Ishikawa (cell line): ENCODE measurements at regions not wholly inside any gene's neighbourhood (a gene's known extent, or its start where the extent isn't known, plus 50 kb on each side); places are given as distances from the start of the nearest gene placed in this dataset.

Source experiments
- CEBPB ChIP-seq: IDR thresholded peaks from 2 replicates; pipeline ENCODE4 v1.6.1; 2012
- CREB1 ChIP-seq: IDR thresholded peaks from 2 replicates; pipeline ENCODE4 v1.6.1; 2012; ENCODE audit warnings: low read depth
- EGR1 ChIP-seq: IDR thresholded peaks from 2 replicates; pipeline ENCODE4 v1.6.1; 2012
- EP300 ChIP-seq: IDR thresholded peaks from 2 replicates; pipeline ENCODE4 v1.6.1; 2012; ENCODE audit warnings: borderline replicate concordance
- FOXM1 ChIP-seq: IDR thresholded peaks from 2 replicates; pipeline ENCODE4 v1.6.1; 2012; ENCODE audit warnings: low read depth, borderline replicate concordance
- NFIC ChIP-seq: IDR thresholded peaks from 2 replicates; pipeline ENCODE4 v1.6.1; 2012
- RAD21 ChIP-seq: IDR thresholded peaks from 2 replicates; pipeline ENCODE4 v1.6.1; 2012; ENCODE audit warnings: low read depth
- TAF1 ChIP-seq: IDR thresholded peaks from 2 replicates; pipeline ENCODE4 v1.6.1; 2012; ENCODE audit warnings: low read depth, mild to moderate bottlenecking
- TCF12 ChIP-seq: IDR thresholded peaks from 2 replicates; pipeline ENCODE4 v1.6.1; 2012; ENCODE audit warnings: low read depth
- TEAD4 ChIP-seq: IDR thresholded peaks from 2 replicates; pipeline ENCODE4 v1.6.1; 2012
- YY1 ChIP-seq: IDR thresholded peaks from 2 replicates; pipeline ENCODE4 v1.6.1; 2012; ENCODE audit warnings: low read depth
- ZBTB7A ChIP-seq: IDR thresholded peaks from 2 replicates; pipeline ENCODE4 v1.6.1; 2012; ENCODE audit warnings: low read depth
- TF ChIP-seq, protein P1 (sequence below): IDR thresholded peaks from 2 replicates; pipeline ENCODE4 v1.6.1; 2012
- TF ChIP-seq, protein P2 (sequence below): IDR thresholded peaks from 2 replicates; pipeline ENCODE4 v1.6.1; 2012; ENCODE audit warnings: low read depth, mild to moderate bottlenecking
- TF ChIP-seq, protein P3 (sequence below): IDR thresholded peaks from 2 replicates; pipeline ENCODE4 v1.6.1; 2012

DNA sequence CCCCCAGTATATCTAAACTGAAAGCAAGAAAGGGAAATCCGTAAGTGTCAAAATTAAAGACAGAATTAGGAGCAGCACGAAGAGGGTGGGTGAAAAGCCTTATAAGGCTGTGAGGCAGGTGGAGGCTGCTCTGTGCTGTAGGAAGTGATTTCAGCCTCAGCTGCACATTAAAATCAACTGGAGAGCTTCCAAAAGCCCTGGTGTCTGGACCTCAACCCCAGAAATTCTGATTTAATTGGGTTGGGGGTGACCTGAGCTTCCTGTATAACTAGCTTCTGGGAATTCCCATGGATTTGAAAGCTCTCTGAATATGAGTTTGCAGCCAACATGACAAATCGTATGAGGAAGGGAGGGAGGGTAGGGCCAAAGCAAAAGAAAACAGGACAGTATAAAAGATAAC, 242.4 kb upstream of the TMTC4 start:
- TF ChIP-seq, protein P1, sequence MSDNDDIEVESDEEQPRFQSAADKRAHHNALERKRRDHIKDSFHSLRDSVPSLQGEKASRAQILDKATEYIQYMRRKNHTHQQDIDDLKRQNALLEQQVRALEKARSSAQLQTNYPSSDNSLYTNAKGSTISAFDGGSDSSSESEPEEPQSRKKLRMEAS: no peak
- no peak for TF ChIP-seq CREB1
- TF ChIP-seq CEBPB: no peak
- TF ChIP-seq TCF12: no peak
- TF ChIP-seq NFIC: no peak
- TF ChIP-seq, protein P2, sequence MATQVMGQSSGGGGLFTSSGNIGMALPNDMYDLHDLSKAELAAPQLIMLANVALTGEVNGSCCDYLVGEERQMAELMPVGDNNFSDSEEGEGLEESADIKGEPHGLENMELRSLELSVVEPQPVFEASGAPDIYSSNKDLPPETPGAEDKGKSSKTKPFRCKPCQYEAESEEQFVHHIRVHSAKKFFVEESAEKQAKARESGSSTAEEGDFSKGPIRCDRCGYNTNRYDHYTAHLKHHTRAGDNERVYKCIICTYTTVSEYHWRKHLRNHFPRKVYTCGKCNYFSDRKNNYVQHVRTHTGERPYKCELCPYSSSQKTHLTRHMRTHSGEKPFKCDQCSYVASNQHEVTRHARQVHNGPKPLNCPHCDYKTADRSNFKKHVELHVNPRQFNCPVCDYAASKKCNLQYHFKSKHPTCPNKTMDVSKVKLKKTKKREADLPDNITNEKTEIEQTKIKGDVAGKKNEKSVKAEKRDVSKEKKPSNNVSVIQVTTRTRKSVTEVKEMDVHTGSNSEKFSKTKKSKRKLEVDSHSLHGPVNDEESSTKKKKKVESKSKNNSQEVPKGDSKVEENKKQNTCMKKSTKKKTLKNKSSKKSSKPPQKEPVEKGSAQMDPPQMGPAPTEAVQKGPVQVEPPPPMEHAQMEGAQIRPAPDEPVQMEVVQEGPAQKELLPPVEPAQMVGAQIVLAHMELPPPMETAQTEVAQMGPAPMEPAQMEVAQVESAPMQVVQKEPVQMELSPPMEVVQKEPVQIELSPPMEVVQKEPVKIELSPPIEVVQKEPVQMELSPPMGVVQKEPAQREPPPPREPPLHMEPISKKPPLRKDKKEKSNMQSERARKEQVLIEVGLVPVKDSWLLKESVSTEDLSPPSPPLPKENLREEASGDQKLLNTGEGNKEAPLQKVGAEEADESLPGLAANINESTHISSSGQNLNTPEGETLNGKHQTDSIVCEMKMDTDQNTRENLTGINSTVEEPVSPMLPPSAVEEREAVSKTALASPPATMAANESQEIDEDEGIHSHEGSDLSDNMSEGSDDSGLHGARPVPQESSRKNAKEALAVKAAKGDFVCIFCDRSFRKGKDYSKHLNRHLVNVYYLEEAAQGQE: no peak
- no peak for TF ChIP-seq FOXM1
- no peak for TF ChIP-seq RAD21
- TF ChIP-seq TEAD4: no peak

DNA sequence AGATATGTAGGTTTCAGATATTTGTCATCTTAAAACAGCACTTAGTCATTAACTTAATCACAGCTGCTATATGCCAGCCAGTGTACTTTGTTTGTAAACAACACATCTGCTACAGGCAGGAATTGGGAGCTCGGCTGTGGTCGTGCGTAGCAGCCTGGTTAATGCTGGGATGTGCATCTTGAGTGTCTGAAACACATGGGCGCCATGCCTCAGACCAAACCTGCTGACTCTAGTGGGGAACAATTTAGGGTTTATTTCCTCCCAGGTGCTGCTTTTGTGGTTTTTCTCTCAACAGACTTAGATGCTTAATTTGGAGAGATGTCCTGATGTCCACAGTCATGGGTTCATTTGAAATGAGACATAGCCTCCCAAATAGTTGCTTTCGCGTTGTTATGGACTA, 238.5 kb upstream of the TMTC4 start:
- TF ChIP-seq, protein P2: no peak
- TF ChIP-seq CREB1 (no peak), NFIC (no peak), YY1 (no peak), TCF12 (no peak), ZBTB7A (no peak), EGR1 (no peak), TAF1 (no peak), CEBPB (no peak), FOXM1 (no peak), TEAD4 (no peak), EP300 (no peak), RAD21 (no peak)
- TF ChIP-seq, protein P1: no peak
- TF ChIP-seq, protein P3, sequence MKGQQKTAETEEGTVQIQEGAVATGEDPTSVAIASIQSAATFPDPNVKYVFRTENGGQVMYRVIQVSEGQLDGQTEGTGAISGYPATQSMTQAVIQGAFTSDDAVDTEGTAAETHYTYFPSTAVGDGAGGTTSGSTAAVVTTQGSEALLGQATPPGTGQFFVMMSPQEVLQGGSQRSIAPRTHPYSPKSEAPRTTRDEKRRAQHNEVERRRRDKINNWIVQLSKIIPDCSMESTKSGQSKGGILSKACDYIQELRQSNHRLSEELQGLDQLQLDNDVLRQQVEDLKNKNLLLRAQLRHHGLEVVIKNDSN: no peak

DNA sequence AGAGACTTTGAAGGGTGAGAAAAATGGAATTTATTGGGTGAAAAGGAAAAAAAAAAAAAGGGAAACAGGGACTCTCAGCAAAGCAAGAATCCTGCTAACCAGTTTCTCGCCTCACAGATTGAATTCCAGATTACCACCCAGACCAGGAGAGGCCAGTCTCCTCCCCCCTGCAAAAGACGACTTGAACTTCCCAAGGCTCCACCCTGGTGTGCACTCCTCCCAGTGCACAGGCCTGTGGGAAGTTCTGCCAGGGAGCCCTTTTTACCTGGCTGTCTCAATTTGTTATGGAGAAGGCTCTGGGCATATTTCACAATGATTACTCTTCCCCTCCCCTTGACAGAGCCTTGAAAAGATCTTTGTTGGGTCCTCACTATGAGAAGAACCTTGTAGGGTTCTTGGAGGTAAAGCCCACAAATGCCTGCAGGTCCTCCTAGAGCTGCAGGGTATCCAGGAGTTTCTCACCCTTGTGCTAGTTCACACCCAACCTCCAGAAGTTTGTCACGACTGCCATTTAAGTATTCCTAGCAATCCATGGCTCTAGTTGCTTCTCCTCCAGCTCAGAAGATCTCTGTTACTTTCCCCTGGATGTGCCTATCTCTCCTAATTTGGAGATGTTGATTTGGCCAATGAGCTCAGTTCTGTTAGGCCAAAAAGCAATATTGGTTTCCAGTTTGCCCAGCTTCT, 229.8 kb upstream of the TMTC4 start:
- TF ChIP-seq, protein P1: no peak
- TF ChIP-seq, protein P3: no peak
- no peak for TF ChIP-seq YY1
- TF ChIP-seq, protein P2: no peak

DNA sequence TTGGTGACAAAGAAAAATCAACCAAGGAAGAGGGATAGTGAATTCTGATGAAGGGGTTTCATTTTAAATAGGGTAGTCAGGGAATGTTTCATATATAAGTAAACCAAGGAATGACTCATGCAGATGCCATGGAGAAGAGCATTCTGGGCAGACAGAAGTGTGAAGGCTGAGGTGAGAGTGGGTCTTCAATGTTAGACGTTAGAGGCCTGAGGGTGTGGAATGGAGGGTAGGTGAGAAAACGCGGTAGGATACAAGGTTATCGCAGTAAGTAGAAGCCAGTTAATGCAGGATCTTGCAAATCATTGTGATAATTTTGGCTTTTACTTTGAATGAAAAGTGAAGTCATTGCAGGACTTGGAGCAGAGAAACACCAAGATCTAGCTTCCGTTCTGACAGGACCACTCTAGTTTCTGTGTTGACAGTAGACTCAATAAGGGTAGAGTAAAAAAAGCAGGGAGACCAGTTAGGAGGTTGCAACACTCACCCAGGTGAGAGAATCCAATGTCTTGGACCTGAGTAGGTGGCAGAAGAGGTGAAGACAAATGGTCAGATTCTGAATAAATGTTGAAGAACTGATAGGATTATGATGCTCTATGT, 225.2 kb upstream of the TMTC4 start:
- TF ChIP-seq RAD21: no peak
- no peak for TF ChIP-seq FOXM1
- TF ChIP-seq EGR1: no peak
- TF ChIP-seq TEAD4: no peak
- no peak for TF ChIP-seq TAF1
- TF ChIP-seq CREB1: no peak
- TF ChIP-seq CEBPB: no peak
- no peak for TF ChIP-seq EP300
- TF ChIP-seq, protein P3: no peak
- no peak for TF ChIP-seq YY1
